B cell (primary cell): ENCODE measurements at regions not wholly inside any gene's neighbourhood (a gene's known extent, or its start where the extent isn't known, plus 50 kb on each side); places are given as distances from the start of the nearest gene placed in this dataset.

ENCODE experiments used
- ATAC-seq: fragments of 200-7000 bp; cut with Tn5 transposase; one replicate; pipeline ENCODE4 v1.10.0; 2021; ENCODE audit warnings: low read depth, mild to moderate bottlenecking, moderate number of reproducible peaks, moderate library complexity
- CTCF ChIA-PET: fragments of 350-600 bp; sonication (Branson Sonifier 250); formaldehyde crosslinking; loops from one replicate; lab custom pipeline; 2021; ENCODE audit warnings: antibody characterized with exemption, inconsistent platforms; lab: Charles Lee
- POLR2A ChIA-PET: fragments of 350-600 bp; sonication (Branson Sonifier 250); formaldehyde crosslinking; loops from one replicate; lab custom pipeline; 2021; ENCODE audit warnings: antibody characterized with exemption; lab: Charles Lee
- DNase-seq: peaks from one replicate; pipeline ENCODE4 v3.0.0; 2013
- H2AFZ ChIP-seq: 2 replicates; pipeline ENCODE4 v1.6.1; 2012; ENCODE audit warnings: mild to moderate bottlenecking, low read depth, low read length; ENCODE audit not compliant: insufficient read depth, poor library complexity, severe bottlenecking
- H3K27ac ChIP-seq, 2 donors: 1 replicate in 1 of 2; 2 replicates in 1 of 2; pipeline ENCODE4 v1.5.1; 2012 to 2013; ENCODE audit warnings: low read length in 2 of 2, mild to moderate bottlenecking in 2 of 2, moderate library complexity in 1 of 2
- H3K27me3 ChIP-seq, 4 experiments: fragments of 200-600 bp in 1 of 4; sonication (generic) in 1 of 4; replicated peaks in 1 of 4; 1 replicate in 2 of 4; 2 replicates in 2 of 4; pipeline versions ENCODE4 v1.6.1 to v1.7.0; 2013 to 2016; ENCODE audit warnings: low read length in 3 of 4, mild to moderate bottlenecking in 2 of 4, mixed read lengths in 1 of 4, moderate library complexity in 1 of 4; ENCODE audit not compliant: insufficient read depth in 4 of 4, control insufficient read depth in 3 of 4; ENCODE audit errors: control extremely low read depth in 1 of 4
- H3K36me3 ChIP-seq, 2 experiments: replicated peaks in 1 of 2; 1 replicate in 1 of 2; 2 replicates in 1 of 2; pipeline versions ENCODE4 v1.6.1 to v1.7.1; 2013; ENCODE audit warnings: low read length in 1 of 2; ENCODE audit not compliant: insufficient read depth in 2 of 2, control insufficient read depth in 1 of 2; ENCODE audit errors: control extremely low read depth in 1 of 2, extremely low read depth in 1 of 2
- H3K4me1 ChIP-seq, 2 donors: fragments of 200-600 bp in 1 of 2; sonication (generic) in 1 of 2; 1 replicate in 1 of 2; 2 replicates in 1 of 2; pipeline versions ENCODE4 v1.5.1 to v1.6.1; 2013 to 2017; ENCODE audit warnings: low read length in 2 of 2; ENCODE audit not compliant: control insufficient read depth in 2 of 2, insufficient read depth in 2 of 2
- H3K4me2 ChIP-seq: replicated peaks from 2 replicates; pipeline ENCODE3; 2012; ENCODE audit warnings: mild to moderate bottlenecking, low read depth, low read length; ENCODE audit not compliant: poor library complexity, severe bottlenecking
- H3K4me3 ChIP-seq, 5 experiments: fragments of 200-600 bp in 1 of 5; sonication (generic) in 1 of 5; 1 replicate in 3 of 5; 2 replicates in 2 of 5; pipeline versions ENCODE4 v1.5.1 to v1.7.0; 2011 to 2016; ENCODE audit warnings: low read length in 4 of 5, mild to moderate bottlenecking in 4 of 5, low read depth in 2 of 5, control low read depth in 1 of 5, moderate library complexity in 1 of 5; ENCODE audit not compliant: insufficient read depth in 1 of 5; ENCODE audit errors: control extremely low read depth in 1 of 5, extremely low read depth in 1 of 5
- H3K79me2 ChIP-seq: fragments of 200-600 bp; sonication (generic); one replicate; pipeline ENCODE4 v1.6.0; 2016; ENCODE audit warnings: low read length; ENCODE audit not compliant: control insufficient read depth, insufficient read depth
- H3K9ac ChIP-seq: fragments of 200-600 bp; sonication (generic); 2 replicates; pipeline ENCODE4 v1.6.1; 2017; ENCODE audit warnings: mild to moderate bottlenecking, low read length, moderate library complexity
- H3K9me3 ChIP-seq, 3 donors: one replicate each; pipeline versions ENCODE4 v1.6.1 to v1.7.1; 2013; ENCODE audit warnings: low read length in 2 of 3; ENCODE audit not compliant: control insufficient read depth in 2 of 3, insufficient read depth in 1 of 3; ENCODE audit errors: control extremely low read depth in 1 of 3
- H4K20me1 ChIP-seq: 2 replicates; pipeline ENCODE4 v1.6.0; 2012; ENCODE audit warnings: mild to moderate bottlenecking, low read length; ENCODE audit not compliant: insufficient read depth, control insufficient read depth, poor library complexity, severe bottlenecking
- H3K27ac Mint-ChIP-seq: one replicate; pipeline ENCODE4 v1.8.0; 2021; ENCODE audit warnings: mixed read lengths
- H3K27me3 Mint-ChIP-seq: one replicate; pipeline ENCODE4 v1.8.0; 2021; ENCODE audit warnings: mixed read lengths
- H3K4me1 Mint-ChIP-seq: one replicate; pipeline ENCODE4 v1.8.0; 2021; ENCODE audit warnings: mixed read lengths
- H3K4me3 Mint-ChIP-seq: one replicate; pipeline ENCODE4 v1.8.0; 2021; ENCODE audit warnings: mixed read lengths
- H3K9me3 Mint-ChIP-seq: one replicate; pipeline ENCODE4 v1.8.0; 2022; ENCODE audit warnings: mixed read lengths; ENCODE audit not compliant: insufficient read depth
- CTCF ChIP-seq: fragments of 200-600 bp; IDR thresholded peaks from one replicate; pipeline ENCODE4 v1.8.0; 2022; ENCODE audit warnings: antibody characterized with exemption, mild to moderate bottlenecking
- EZH2 ChIP-seq: IDR thresholded peaks from 2 replicates; pipeline ENCODE4 v1.6.1; 2012; ENCODE audit warnings: borderline replicate concordance, low read depth, mild to moderate bottlenecking, moderate library complexity, low read length; ENCODE audit not compliant: insufficient read depth, poor library complexity, severe bottlenecking
- WGBS: methylation state at CpG from one replicate; pipeline ENCODE4 v1.1.5; 2013; ENCODE audit warnings: missing lambda C conversion rate; ENCODE audit not compliant: insufficient coverage; 5-methylcytosine and 5-hydroxymethylcytosine counted together
- intact Hi-C: fragments of 100-400 bp; cut with micrococcal nuclease; formaldehyde crosslinking; loops from one replicate; pipeline ENCODE4 v1.10.0; 2022

GRCh38 chr4:28432348-28433025, 1571.8 kb downstream of the STIM2 start:
- Histone ChIP-seq H3K36me3 (no peaks in the 10 kb centered on the region), H3K9me3 (peaks cover 0 to 13% (median 0%) of the 10 kb centered on the region in 3 donors), H3K27me3 (no peaks in the 10 kb centered on the region), H3K4me1 (no peaks in the 10 kb centered on the region), H3K79me2 (no peaks in the 10 kb centered on the region), H4K20me1 (no peaks in the 10 kb centered on the region), H2AFZ (no peak overlapping the region), H3K9ac (no peak overlapping the region), H3K27ac (no peak overlapping the region), H3K4me2 (no peak overlapping the region), H3K4me3 (no peak overlapping the region)
- DNase-seq (no peak), ATAC-seq (no peak)
- TF ChIP-seq CTCF: no peak
- TF ChIP-seq EZH2: no peak
- Mint-ChIP-seq H3K9me3 (no peaks in the 10 kb centered on the region), H3K4me3 (no peak overlapping the region), H3K27ac (no peak overlapping the region), H3K27me3 (no peaks in the 10 kb centered on the region), H3K4me1 (no peaks in the 10 kb centered on the region)
- 91% methylated on average over 5 of the region's 7 CpGs for WGBS
- POLR2A ChIA-PET: no interaction called here
- CTCF ChIA-PET: no interaction called here
- intact Hi-C loops: no loop called here

- H3K27ac Mint-ChIP-seq: no peak overlapping the region
- H3K9me3 ChIP-seq: peaks cover 0 to 13% (median 0%) of the 10 kb centered on the region in 3 donors
- H3K4me1 ChIP-seq: no peaks in the 10 kb centered on the region
- DNase-seq: no peak
- ChIA-PET CTCF (no interaction called here), POLR2A (no interaction called here)
- WGBS: no CpG with 5 or more reads among the region's 2 CpGs
- H3K4me3 Mint-ChIP-seq: no peak overlapping the region
- H3K36me3 ChIP-seq: no peaks in the 10 kb centered on the region
- H3K27me3 ChIP-seq: no peaks in the 10 kb centered on the region
- no peak overlapping the region for H3K9ac ChIP-seq
- TF ChIP-seq EZH2 (no peak), CTCF (no peak)
- H4K20me1 ChIP-seq: no peaks in the 10 kb centered on the region
- intact Hi-C loops: no loop called here
- no peak overlapping the region for H3K27ac ChIP-seq
- no peaks in the 10 kb centered on the region for H3K27me3 Mint-ChIP-seq
- H3K79me2 ChIP-seq: no peaks in the 10 kb centered on the region
- H3K4me2 ChIP-seq: no peak overlapping the region
- H2AFZ ChIP-seq: no peak overlapping the region
- H3K9me3 Mint-ChIP-seq: no peaks in the 10 kb centered on the region
- H3K4me1 Mint-ChIP-seq: no peaks in the 10 kb centered on the region
- no peak for ATAC-seq
- H3K4me3 ChIP-seq: no peak overlapping the region
These were observed 1574.7 kb downstream of the STIM2 start for GRCh38 chr4:28435314-28435713.
